B cell (primary cell): ENCODE measurements at regions not wholly inside any gene's neighbourhood (a gene's known extent, or its start where the extent isn't known, plus 50 kb on each side); places are given as distances from the start of the nearest gene placed in this dataset.

Experiments
- CTCF ChIP-seq: fragments of 200-600 bp; IDR thresholded peaks from one replicate; pipeline ENCODE4 v1.8.0; 2022; ENCODE audit warnings: antibody characterized with exemption, mild to moderate bottlenecking
- EZH2 ChIP-seq: IDR thresholded peaks from 2 replicates; pipeline ENCODE4 v1.6.1; 2012; ENCODE audit warnings: borderline replicate concordance, low read depth, mild to moderate bottlenecking, moderate library complexity, low read length; ENCODE audit not compliant: insufficient read depth, poor library complexity, severe bottlenecking

- TF ChIP-seq CTCF: no peak
- TF ChIP-seq EZH2: no peak
Measured at GRCh38 chr6:10101551-10102252, 313.2 kb downstream of the TFAP2A start.
